ENCODE measurements at regions not wholly inside any gene's neighbourhood (a gene's known extent, or its start where the extent isn't known, plus 50 kb on each side); places are given as distances from the start of the nearest gene placed in this dataset.

- peaks cover 11% of the 10 kb centered on the region for H3K27me3 Mint-ChIP-seq
- H2AFZ ChIP-seq (ENCODE audit: insufficient read depth, low read depth, low read length, poor library complexity, severe bottlenecking), result no peak overlapping the region
- no peaks in the 10 kb centered on the region for H3K36me3 ChIP-seq (replicated peaks in 1 of 2; ENCODE audit: control extremely low read depth in 1 of 2, control insufficient read depth in 1 of 2, extremely low read depth in 1 of 2, insufficient read depth in 2 of 2, low read length in 1 of 2)
- TF ChIP-seq CTCF (IDR thresholded peaks at IDR 0.05) (no peak), EZH2 (IDR thresholded peaks at IDR 0.05; ENCODE audit: borderline replicate concordance, insufficient read depth, low read depth, low read length, poor library complexity, severe bottlenecking) (no peak)
- ChIA-PET POLR2A (no interaction called here), CTCF (no interaction called here)
- no peak for ATAC-seq (ENCODE audit: low read depth)
- WGBS (ENCODE audit: insufficient coverage), result no CpG with 5 or more reads among the region's 3 CpGs
- no peak overlapping the region for H3K27ac Mint-ChIP-seq
- no peak for DNase-seq
- no peaks in the 10 kb centered on the region for H3K4me1 Mint-ChIP-seq
- no peaks in the 10 kb centered on the region for H4K20me1 ChIP-seq (ENCODE audit: control insufficient read depth, insufficient read depth, low read length, poor library complexity, severe bottlenecking)
- intact Hi-C loops (cut with micrococcal nuclease), result no loop called here
- no peak overlapping the region for H3K4me2 ChIP-seq (replicated peaks; ENCODE audit: low read depth, low read length, poor library complexity, severe bottlenecking)
- no peak overlapping the region for H3K27ac ChIP-seq (ENCODE audit: low read length in 2 of 2)
- H3K4me3 Mint-ChIP-seq, result no peak overlapping the region
- no peaks in the 10 kb centered on the region for H3K27me3 ChIP-seq (replicated peaks in 1 of 4; ENCODE audit: control extremely low read depth in 1 of 4, control insufficient read depth in 3 of 4, insufficient read depth in 4 of 4, low read length in 3 of 4)
- no peak overlapping the region for H3K9ac ChIP-seq (ENCODE audit: low read length)
- no peaks in the 10 kb centered on the region for H3K4me1 ChIP-seq (ENCODE audit: control insufficient read depth in 2 of 2, insufficient read depth in 2 of 2, low read length in 2 of 2)
- no peak overlapping the region for H3K4me3 ChIP-seq (ENCODE audit: control extremely low read depth in 1 of 5, extremely low read depth in 1 of 5, insufficient read depth in 1 of 5, low read depth in 2 of 5, low read length in 4 of 5)
- H3K9me3 ChIP-seq (ENCODE audit: control extremely low read depth in 1 of 3, control insufficient read depth in 2 of 3, insufficient read depth in 1 of 3, low read length in 2 of 3), result peaks cover 2 to 30% (median 2%) of the 10 kb centered on the region in 3 donors
- H3K79me2 ChIP-seq (ENCODE audit: control insufficient read depth, insufficient read depth, low read length), result no peaks in the 10 kb centered on the region
- H3K9me3 Mint-ChIP-seq (ENCODE audit: insufficient read depth), result peaks cover 14% of the 10 kb centered on the region
Observed at GRCh38 chr20:23234311-23235078, 116.1 kb upstream of the NXT1 start.

GRCh38 chr20:23233341-23233740 lies 117.2 kb upstream of the NXT1 start:
- no peak for ATAC-seq (ENCODE audit: low read depth)
- H3K4me2 ChIP-seq (replicated peaks; ENCODE audit: low read depth, low read length, poor library complexity, severe bottlenecking), result no peak overlapping the region
- H3K79me2 ChIP-seq (ENCODE audit: control insufficient read depth, insufficient read depth, low read length), result no peaks in the 10 kb centered on the region
- H3K4me3 ChIP-seq (ENCODE audit: control extremely low read depth in 1 of 5, extremely low read depth in 1 of 5, insufficient read depth in 1 of 5, low read depth in 2 of 5, low read length in 4 of 5), result no peak overlapping the region
- H3K9me3 Mint-ChIP-seq (ENCODE audit: insufficient read depth), result peaks cover 8% of the 10 kb centered on the region
- H3K27me3 ChIP-seq (replicated peaks in 1 of 4; ENCODE audit: control extremely low read depth in 1 of 4, control insufficient read depth in 3 of 4, insufficient read depth in 4 of 4, low read length in 3 of 4), result no peaks in the 10 kb centered on the region
- no peak overlapping the region for H3K27ac Mint-ChIP-seq
- no peaks in the 10 kb centered on the region for H4K20me1 ChIP-seq (ENCODE audit: control insufficient read depth, insufficient read depth, low read length, poor library complexity, severe bottlenecking)
- ChIA-PET POLR2A (no interaction called here), CTCF (no interaction called here)
- H3K4me1 ChIP-seq (ENCODE audit: control insufficient read depth in 2 of 2, insufficient read depth in 2 of 2, low read length in 2 of 2), result no peaks in the 10 kb centered on the region
- peaks cover 11% of the 10 kb centered on the region for H3K27me3 Mint-ChIP-seq
- no peak overlapping the region for H3K9ac ChIP-seq (ENCODE audit: low read length)
- H3K4me1 Mint-ChIP-seq, result no peaks in the 10 kb centered on the region
- no peak overlapping the region for H3K27ac ChIP-seq (ENCODE audit: low read length in 2 of 2)
- no peak for TF ChIP-seq EZH2 (IDR thresholded peaks at IDR 0.05; ENCODE audit: borderline replicate concordance, insufficient read depth, low read depth, low read length, poor library complexity, severe bottlenecking)
- TF ChIP-seq CTCF (IDR thresholded peaks at IDR 0.05), result no peak
- no peak overlapping the region for H2AFZ ChIP-seq (ENCODE audit: insufficient read depth, low read depth, low read length, poor library complexity, severe bottlenecking)
- no peak for DNase-seq
- no peak overlapping the region for H3K4me3 Mint-ChIP-seq
- intact Hi-C loops (cut with micrococcal nuclease), result no loop called here
- H3K36me3 ChIP-seq (replicated peaks in 1 of 2; ENCODE audit: control extremely low read depth in 1 of 2, control insufficient read depth in 1 of 2, extremely low read depth in 1 of 2, insufficient read depth in 2 of 2, low read length in 1 of 2), result no peaks in the 10 kb centered on the region
- WGBS (ENCODE audit: insufficient coverage), result 99% methylated on average over 5 of the region's 6 CpGs
- peaks cover 0 to 30% (median 2%) of the 10 kb centered on the region in 3 donors for H3K9me3 ChIP-seq (ENCODE audit: control extremely low read depth in 1 of 3, control insufficient read depth in 2 of 3, insufficient read depth in 1 of 3, low read length in 2 of 3)
